ENCODE measurements at regions not wholly inside any gene's neighbourhood (a gene's known extent, or its start where the extent isn't known, plus 50 kb on each side); places are given as distances from the start of the nearest gene placed in this dataset.

DNA sequence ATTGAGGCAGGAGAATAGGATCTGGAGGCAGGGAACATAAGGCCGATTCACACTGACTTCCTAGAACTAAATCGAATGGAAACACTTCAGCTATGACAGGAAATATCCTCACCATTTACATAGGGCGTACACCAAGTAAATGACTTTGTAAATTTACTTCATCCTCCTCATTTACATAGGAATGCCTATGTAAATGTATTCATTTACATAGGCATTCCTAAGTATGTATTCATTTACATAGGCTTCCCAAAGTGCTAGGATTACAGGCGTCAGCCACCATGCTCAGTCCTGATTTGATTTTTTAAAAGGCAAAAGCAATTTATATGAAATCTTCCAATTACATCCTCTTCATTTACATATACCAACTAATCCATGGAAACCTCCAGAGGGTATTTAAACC lies 133.1 kb upstream of the RFC3 start:
- Histone ChIP-seq H3K4me3 (no peak overlapping the region), H3K27ac (no peak overlapping the region)
- TF ChIP-seq CTCF (IDR thresholded peaks at IDR 0.05), result no peak
- DNase-seq (ENCODE audit: low spot score), result no peak

DNA sequence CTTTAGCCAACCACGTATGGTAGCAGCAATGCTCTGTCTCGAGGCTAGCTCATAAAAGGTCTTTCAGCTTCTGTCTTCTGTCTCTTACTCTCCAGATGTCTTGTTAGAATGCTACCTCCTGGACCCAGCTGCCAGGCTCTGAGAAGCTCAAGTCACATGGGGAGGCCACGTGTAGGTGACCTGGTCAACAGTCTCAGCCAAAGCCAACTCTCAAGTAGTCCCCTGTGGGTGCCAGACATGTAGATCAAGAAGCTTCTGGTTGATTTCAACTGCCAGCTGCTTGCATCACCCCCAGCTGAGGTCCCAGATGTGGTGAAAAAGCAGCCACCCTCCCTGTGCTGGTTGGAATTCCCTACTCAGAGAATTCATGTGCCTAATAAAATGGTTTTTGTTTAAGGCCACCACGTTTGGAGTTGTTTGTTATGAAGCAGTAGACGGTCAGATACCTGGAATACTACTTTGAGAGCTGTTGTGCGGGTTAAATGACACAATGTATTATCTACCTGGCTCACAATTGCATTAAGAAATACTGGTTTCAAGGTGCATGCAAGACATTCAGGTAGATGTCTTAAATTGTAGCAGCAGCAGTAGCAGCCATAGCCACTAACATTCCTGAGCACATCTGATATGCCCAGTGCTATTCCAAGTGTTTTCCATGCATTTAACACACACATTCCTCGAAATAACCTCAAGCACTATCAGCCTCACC lies 131.0 kb upstream of the RFC3 start:
- TF ChIP-seq CTCF (IDR thresholded peaks at IDR 0.05), result no peak
- no peak overlapping the region for H3K4me3 ChIP-seq
- H3K27ac ChIP-seq, result no peak overlapping the region
- DNase-seq (ENCODE audit: low spot score), result no peak

DNA sequence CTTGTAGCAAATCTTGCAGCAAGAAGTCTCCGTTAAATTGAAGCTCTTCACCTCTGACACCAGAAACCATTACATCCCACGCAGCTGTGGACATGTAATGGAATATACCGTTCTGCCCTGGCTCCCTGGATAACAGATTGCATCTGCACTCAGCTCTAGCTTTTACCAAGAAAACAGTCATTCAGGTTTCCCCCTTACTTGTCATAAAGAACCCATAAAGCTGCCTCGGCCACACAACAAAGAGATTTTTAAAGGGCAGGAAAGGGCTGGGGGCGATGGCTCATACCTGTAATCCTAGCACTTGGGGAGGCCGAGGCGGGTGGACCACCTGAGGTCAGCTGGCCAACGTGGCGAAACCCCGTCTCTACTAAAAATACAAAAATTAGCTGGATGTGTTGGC lies 127.6 kb upstream of the RFC3 start:
- Histone ChIP-seq H3K27ac (no peak overlapping the region), H3K4me3 (no peak overlapping the region)
- no peak for TF ChIP-seq CTCF (IDR thresholded peaks at IDR 0.05)
- no peak for DNase-seq (ENCODE audit: low spot score)

DNA sequence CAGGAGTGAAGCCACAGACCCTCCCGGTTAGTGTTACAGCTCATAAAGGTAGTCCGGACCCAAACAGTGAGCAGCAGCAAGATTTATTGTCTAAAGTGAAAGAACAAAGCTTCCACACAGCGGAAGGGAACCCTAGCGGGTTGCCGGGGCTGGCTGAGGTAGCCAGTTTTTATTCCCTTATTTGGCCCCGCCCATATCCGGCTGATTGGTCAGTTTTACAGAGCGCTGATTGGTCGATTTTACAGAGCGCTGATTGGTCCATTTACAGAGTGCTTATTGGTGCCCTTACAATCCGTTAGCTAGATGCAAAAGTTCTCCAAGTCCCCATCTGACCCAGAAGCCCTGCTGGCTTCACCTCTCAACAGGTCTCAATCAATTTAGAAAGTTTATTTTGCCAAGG lies 126.0 kb upstream of the RFC3 start:
- Histone ChIP-seq H3K4me3 (no peak overlapping the region), H3K27ac (no peak overlapping the region)
- no peak for DNase-seq (ENCODE audit: low spot score)
- TF ChIP-seq CTCF (IDR thresholded peaks at IDR 0.05), result no peak

- no peak for TF ChIP-seq CTCF (IDR thresholded peaks at IDR 0.05)
Observed at GRCh38 chr13:33692531-33692930, 125.4 kb upstream of the RFC3 start.

DNA sequence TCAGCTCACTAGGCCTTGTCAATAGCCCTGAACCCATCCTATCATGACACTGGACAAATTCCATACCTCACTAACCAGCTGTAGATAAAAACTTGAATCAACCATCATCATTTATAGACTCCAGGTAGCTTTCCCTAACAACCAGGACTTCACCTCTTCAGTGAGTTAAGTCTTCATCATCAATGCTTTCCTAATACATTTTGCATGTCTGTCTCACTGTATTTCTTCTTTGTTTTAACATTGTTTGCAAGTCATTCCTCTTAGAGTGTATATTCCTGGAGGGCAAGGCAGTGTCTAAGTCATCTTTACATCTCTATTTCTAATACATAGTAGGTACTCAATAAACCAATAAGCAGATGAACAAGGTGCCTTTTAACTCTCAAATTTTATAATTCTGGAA lies 123.4 kb upstream of the RFC3 start:
- Histone ChIP-seq H3K4me3 (no peak overlapping the region), H3K27ac (no peak overlapping the region)
- no peak for DNase-seq (ENCODE audit: low spot score)
- no peak for TF ChIP-seq CTCF (IDR thresholded peaks at IDR 0.05)

More at GRCh38 chr13:33692531-33692930, 125.4 kb upstream of the RFC3 start:
- no peak for DNase-seq (ENCODE audit: low spot score)
- Histone ChIP-seq H3K27ac (no peak overlapping the region), H3K4me3 (no peak overlapping the region)

GRCh38 chr13:33696530-33696929 lies 121.4 kb upstream of the RFC3 start:
- no peak for DNase-seq (ENCODE audit: low spot score)
- TF ChIP-seq CTCF (IDR thresholded peaks at IDR 0.05), result no peak
- no peak overlapping the region for H3K4me3 ChIP-seq
- H3K27ac ChIP-seq, result no peak overlapping the region

All from coronary artery (tissue), 2 donors.